A549 (cell line): ENCODE measurements at regions not wholly inside any gene's neighbourhood (a gene's known extent, or its start where the extent isn't known, plus 50 kb on each side); places are given as distances from the start of the nearest gene placed in this dataset.

Source experiments
- ATAC-seq, 2 experiments: fragments of 200-7000 bp in 1 of 2; fragments of >200 bp in 1 of 2; cut with Nextera tagmentation in 1 of 2; cut with Tn5 transposase in 1 of 2; 3 replicates each; pipeline versions ENCODE4 v1.8.0 to v1.9.1; 2018 to 2020; ENCODE audit warnings: mild to moderate bottlenecking in 1 of 2, moderate library complexity in 1 of 2
- CTCF ChIA-PET: fragments of 300-600 bp; sonication (Branson Sonifier 250); formaldehyde crosslinking; extraction: SDS; loops from one replicate; lab custom pipeline; 2021; ENCODE audit warnings: antibody characterized with exemption, inconsistent platforms; lab: Yijun Ruan, JAX
- POLR2A ChIA-PET: fragments of 350-600 bp; formaldehyde crosslinking; extraction: SDS; loops from one replicate; lab custom pipeline; 2021; ENCODE audit warnings: antibody characterized with exemption, inconsistent platforms; lab: Yijun Ruan, JAX
- DNase-seq, 2 experiments: peaks; one replicate each; pipeline versions ENCODE4 v3.0.0 to v3.0.0-alpha.2; 2011 to 2016; ENCODE audit warnings: low read depth in 1 of 2, low spot score in 1 of 2
- FAIRE-seq: peaks from 2 replicates; lab custom pipeline; 2011; peaks lifted over from hg19 to GRCh38; lab: Jason Lieb, UNC
- H3K27ac ChIP-seq, 2 experiments: fragments of >200 bp; sonication (Bioruptor Twin); formaldehyde crosslinking; 3 replicates each; pipeline ENCODE4 v1.5.1; 2016 to 2017
- H3K4me1 ChIP-seq: fragments of >200 bp; sonication (Bioruptor Twin); formaldehyde crosslinking; 3 replicates; pipeline ENCODE4 v1.6.1; 2016
- H3K4me2 ChIP-seq: fragments of >200 bp; sonication (Bioruptor Twin); formaldehyde crosslinking; 3 replicates; pipeline ENCODE4 v1.6.1; 2016
- H3K4me3 ChIP-seq: fragments of >200 bp; sonication (Bioruptor Twin); formaldehyde crosslinking; 3 replicates; pipeline ENCODE4 v1.5.1; 2016
- H3K9me3 ChIP-seq: fragments of >200 bp; sonication (Bioruptor Twin); formaldehyde crosslinking; 3 replicates; pipeline ENCODE4 v1.6.1; 2016
- BHLHE40 ChIP-seq: IDR thresholded peaks from 2 replicates; pipeline ENCODE4 v1.6.1; 2012; ENCODE audit warnings: low read depth, low read length, inconsistent platforms
- CHD4 ChIP-seq: fragments of 200-600 bp; sonication (generic); IDR thresholded peaks from 2 replicates; pipeline ENCODE4 v1.6.1; 2016; ENCODE audit warnings: antibody characterized with exemption, mild to moderate bottlenecking, borderline replicate concordance
- ESRRA ChIP-seq: fragments of 150-350 bp; IDR thresholded peaks from 2 replicates; pipeline ENCODE4 v1.6.1; 2014; ENCODE audit warnings: mild to moderate bottlenecking, low read length, borderline replicate concordance
- FOSB ChIP-seq: fragments of 250-450 bp; sonication (Bioruptor Pico); IDR thresholded peaks from 2 replicates; pipeline ENCODE4 v1.5.0; 2020; ENCODE audit warnings: mild to moderate bottlenecking, moderate library complexity
- FOXS1 ChIP-seq: fragments of 250-450 bp; sonication (Bioruptor Pico); IDR thresholded peaks from 2 replicates; pipeline ENCODE4 v1.5.0; 2020; ENCODE audit warnings: mild to moderate bottlenecking, moderate library complexity
- HDAC2 ChIP-seq: fragments of 200-600 bp; sonication (generic); IDR thresholded peaks from 2 replicates; pipeline ENCODE4 v1.6.1; 2016
- HOXA7 ChIP-seq: fragments of 250-450 bp; sonication (Bioruptor Pico); IDR thresholded peaks from 2 replicates; pipeline ENCODE4 v1.5.0; 2020; ENCODE audit warnings: mild to moderate bottlenecking, moderate library complexity
- HOXB13 ChIP-seq: fragments of 250-450 bp; sonication (Bioruptor Pico); IDR thresholded peaks from 2 replicates; pipeline ENCODE4 v1.5.0; 2020; ENCODE audit warnings: low read depth, mild to moderate bottlenecking, moderate library complexity
- JUN ChIP-seq, 2 experiments: fragments of >200 bp; sonication (Bioruptor Twin); formaldehyde crosslinking; IDR thresholded peaks; 2 replicates in 1 of 2; 3 replicates in 1 of 2; pipeline ENCODE4 v1.6.1; 2016 to 2017
- KDM5A ChIP-seq: fragments of 200-600 bp; sonication (generic); IDR thresholded peaks from 2 replicates; pipeline ENCODE4 v1.6.1; 2016; ENCODE audit warnings: antibody characterized with exemption, mild to moderate bottlenecking
- MYC ChIP-seq: IDR thresholded peaks from 2 replicates; pipeline ENCODE4 v1.6.1; 2012; ENCODE audit warnings: mild to moderate bottlenecking, inconsistent platforms, low read length, improper control_type of control experiment, borderline replicate concordance
- NFE2L2 ChIP-seq: fragments of 150-350 bp; conservative IDR thresholded peaks from 2 replicates; pipeline ENCODE4 v1.6.1; 2014; ENCODE audit warnings: low read length
- PHF8 ChIP-seq: fragments of 200-600 bp; sonication (generic); IDR thresholded peaks from 2 replicates; pipeline ENCODE4 v1.6.1; 2016; ENCODE audit warnings: low read depth, mild to moderate bottlenecking, antibody characterized with exemption, moderate library complexity, borderline replicate concordance
- ZC3H11A ChIP-seq: fragments of 450-650 bp; IDR thresholded peaks from 2 replicates; pipeline ENCODE4 v1.6.1; 2014; ENCODE audit warnings: antibody characterized with exemption, mild to moderate bottlenecking
- ZFP36 ChIP-seq: fragments of 450-650 bp; IDR thresholded peaks from 2 replicates; pipeline ENCODE4 v1.6.1; 2014; ENCODE audit warnings: borderline replicate concordance; ENCODE audit not compliant: partially characterized antibody
- ZNF302 ChIP-seq: fragments of 250-450 bp; sonication (Bioruptor Pico); IDR thresholded peaks from 2 replicates; pipeline ENCODE4 v1.9.0; 2021; ENCODE audit warnings: inconsistent platforms, mild to moderate bottlenecking, moderate library complexity
- ZSCAN20 ChIP-seq: fragments of 250-450 bp; sonication (Bioruptor Pico); IDR thresholded peaks from 2 replicates; pipeline ENCODE4 v1.8.0; 2022; ENCODE audit warnings: mild to moderate bottlenecking, moderate library complexity
- WGBS: methylation state at CpG from one replicate; pipeline ENCODE4 v1.1.6; 2017; ENCODE audit errors: missing lambda C conversion rate; 5-methylcytosine and 5-hydroxymethylcytosine counted together
- TF ChIP-seq, protein P1 (sequence below): IDR thresholded peaks from 2 replicates; pipeline ENCODE4 v1.6.1; 2012
- TF ChIP-seq, protein P2 (sequence below): fragments of 200-600 bp; sonication (generic); IDR thresholded peaks from 2 replicates; pipeline ENCODE4 v1.6.1; 2016; ENCODE audit warnings: antibody characterized with exemption, mild to moderate bottlenecking, moderate library complexity
- TF ChIP-seq, protein P3 (sequence below): fragments of 250-450 bp; sonication (Bioruptor Pico); IDR thresholded peaks from 2 replicates; pipeline ENCODE4 v1.5.0; 2020; ENCODE audit warnings: low read depth, mild to moderate bottlenecking, moderate library complexity

DNA sequence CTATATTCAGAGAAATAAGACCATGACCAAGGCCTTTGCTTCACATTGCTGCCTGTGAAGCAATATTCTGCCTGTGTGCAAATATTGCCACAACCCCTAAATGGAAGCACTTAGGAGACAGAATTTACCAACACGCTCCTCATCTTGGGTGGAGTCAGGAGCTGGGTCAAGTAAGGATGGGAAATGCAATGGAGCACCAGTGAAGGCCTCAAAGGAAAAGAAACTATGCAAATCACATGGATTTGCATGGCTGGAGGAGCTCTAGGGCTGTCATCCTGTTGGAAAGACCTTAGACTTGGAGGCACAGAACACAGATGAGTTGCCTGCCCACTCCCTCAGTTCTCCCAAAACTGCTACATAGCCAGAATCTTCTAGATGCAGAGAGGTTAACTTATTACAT, 435.5 kb downstream of the SIPA1L2 start:
- Histone ChIP-seq H3K4me2 (no peak overlapping the region), H3K9me3 (no peaks in the 10 kb centered on the region), H3K27ac (no peak overlapping the region), H3K4me3 (no peak overlapping the region), H3K4me1 (peaks cover 6% of the 10 kb centered on the region; the same call in 2 of the 3 replicates)
- POLR2A ChIA-PET = no interaction called here
- CTCF ChIA-PET = interaction anchor here (0.8 kb wide), 1 partner anchor 20 kb away, joined by 4 read pairs; no protein-coding TSS in a partner anchor
- FAIRE-seq = no peak
- 36% methylated on average over 1 of the region's 1 CpG for WGBS
- no peak for ATAC-seq
- DNase-seq = no peak
- TF ChIP-seq ESRRA (no peak), FOXS1 (CRISPR knock-in tag) (no peak), BHLHE40 (no peak), ZNF302 (CRISPR knock-in tag) (no peak), FOSB (CRISPR knock-in tag) (no peak), JUN (IDR thresholded peaks at IDR 0.05) (no peak), PHF8 (no peak), ZC3H11A (no peak), HDAC2 (no peak), ZFP36 (no peak), ZSCAN20 (CRISPR knock-in tag) (no peak), CHD4 (no peak), KDM5A (no peak), MYC (no peak), NFE2L2 (no peak), HOXB13 (CRISPR knock-in tag) (no peak), HOXA7 (CRISPR knock-in tag) (no peak)
- TF ChIP-seq, protein P1, sequence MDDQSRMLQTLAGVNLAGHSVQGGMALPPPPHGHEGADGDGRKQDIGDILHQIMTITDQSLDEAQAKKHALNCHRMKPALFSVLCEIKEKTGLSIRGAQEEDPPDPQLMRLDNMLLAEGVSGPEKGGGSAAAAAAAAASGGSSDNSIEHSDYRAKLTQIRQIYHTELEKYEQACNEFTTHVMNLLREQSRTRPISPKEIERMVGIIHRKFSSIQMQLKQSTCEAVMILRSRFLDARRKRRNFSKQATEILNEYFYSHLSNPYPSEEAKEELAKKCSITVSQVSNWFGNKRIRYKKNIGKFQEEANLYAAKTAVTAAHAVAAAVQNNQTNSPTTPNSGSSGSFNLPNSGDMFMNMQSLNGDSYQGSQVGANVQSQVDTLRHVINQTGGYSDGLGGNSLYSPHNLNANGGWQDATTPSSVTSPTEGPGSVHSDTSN = no peak
- TF ChIP-seq, protein P2, sequence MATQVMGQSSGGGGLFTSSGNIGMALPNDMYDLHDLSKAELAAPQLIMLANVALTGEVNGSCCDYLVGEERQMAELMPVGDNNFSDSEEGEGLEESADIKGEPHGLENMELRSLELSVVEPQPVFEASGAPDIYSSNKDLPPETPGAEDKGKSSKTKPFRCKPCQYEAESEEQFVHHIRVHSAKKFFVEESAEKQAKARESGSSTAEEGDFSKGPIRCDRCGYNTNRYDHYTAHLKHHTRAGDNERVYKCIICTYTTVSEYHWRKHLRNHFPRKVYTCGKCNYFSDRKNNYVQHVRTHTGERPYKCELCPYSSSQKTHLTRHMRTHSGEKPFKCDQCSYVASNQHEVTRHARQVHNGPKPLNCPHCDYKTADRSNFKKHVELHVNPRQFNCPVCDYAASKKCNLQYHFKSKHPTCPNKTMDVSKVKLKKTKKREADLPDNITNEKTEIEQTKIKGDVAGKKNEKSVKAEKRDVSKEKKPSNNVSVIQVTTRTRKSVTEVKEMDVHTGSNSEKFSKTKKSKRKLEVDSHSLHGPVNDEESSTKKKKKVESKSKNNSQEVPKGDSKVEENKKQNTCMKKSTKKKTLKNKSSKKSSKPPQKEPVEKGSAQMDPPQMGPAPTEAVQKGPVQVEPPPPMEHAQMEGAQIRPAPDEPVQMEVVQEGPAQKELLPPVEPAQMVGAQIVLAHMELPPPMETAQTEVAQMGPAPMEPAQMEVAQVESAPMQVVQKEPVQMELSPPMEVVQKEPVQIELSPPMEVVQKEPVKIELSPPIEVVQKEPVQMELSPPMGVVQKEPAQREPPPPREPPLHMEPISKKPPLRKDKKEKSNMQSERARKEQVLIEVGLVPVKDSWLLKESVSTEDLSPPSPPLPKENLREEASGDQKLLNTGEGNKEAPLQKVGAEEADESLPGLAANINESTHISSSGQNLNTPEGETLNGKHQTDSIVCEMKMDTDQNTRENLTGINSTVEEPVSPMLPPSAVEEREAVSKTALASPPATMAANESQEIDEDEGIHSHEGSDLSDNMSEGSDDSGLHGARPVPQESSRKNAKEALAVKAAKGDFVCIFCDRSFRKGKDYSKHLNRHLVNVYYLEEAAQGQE = no peak
- TF ChIP-seq, protein P3, sequence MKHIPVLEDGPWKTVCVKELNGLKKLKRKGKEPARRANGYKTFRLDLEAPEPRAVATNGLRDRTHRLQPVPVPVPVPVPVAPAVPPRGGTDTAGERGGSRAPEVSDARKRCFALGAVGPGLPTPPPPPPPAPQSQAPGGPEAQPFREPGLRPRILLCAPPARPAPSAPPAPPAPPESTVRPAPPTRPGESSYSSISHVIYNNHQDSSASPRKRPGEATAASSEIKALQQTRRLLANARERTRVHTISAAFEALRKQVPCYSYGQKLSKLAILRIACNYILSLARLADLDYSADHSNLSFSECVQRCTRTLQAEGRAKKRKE = no peak

DNA sequence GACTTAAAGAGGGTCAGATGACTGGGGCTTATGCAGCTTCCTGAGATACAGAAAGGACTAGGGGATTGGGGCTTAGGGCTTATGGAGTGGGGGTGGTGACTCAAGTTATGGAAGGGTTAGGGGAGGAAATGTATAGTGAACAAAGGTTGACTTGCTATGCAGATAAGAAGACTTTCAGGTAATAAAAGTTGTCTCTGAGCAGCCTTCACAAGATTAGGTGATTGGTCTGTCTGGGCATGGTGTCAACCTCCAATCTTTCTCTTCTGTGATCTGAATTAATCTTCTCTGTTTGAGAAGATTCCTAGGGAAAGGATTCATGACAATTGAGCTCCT, 436.5 kb downstream of the SIPA1L2 start:
- TF ChIP-seq, protein P2 = no peak
- ChIA-PET POLR2A (no interaction called here), CTCF (interaction anchor here (0.8 to 1.2 kb wide), 2 partner anchors 12 to 19 kb away, joined by 4 read pairs; no protein-coding TSS in a partner anchor)
- FAIRE-seq (no peak), DNase-seq (no peak), ATAC-seq (no peak)
- Histone ChIP-seq H3K27ac (no peak overlapping the region), H3K4me1 (peaks cover 6% of the 10 kb centered on the region; the same call in 2 of the 3 replicates), H3K4me2 (no peak overlapping the region), H3K4me3 (no peak overlapping the region), H3K9me3 (no peaks in the 10 kb centered on the region)
